HCT116 (cell line): ENCODE measurements at regions not wholly inside any gene's neighbourhood (a gene's known extent, or its start where the extent isn't known, plus 50 kb on each side); places are given as distances from the start of the nearest gene placed in this dataset.

Source experiments
- ATAC-seq: fragments of 200-7000 bp; cut with Tn5 transposase; 2 replicates; pipeline ENCODE4 v1.9.1; 2020; ENCODE audit warnings: mild to moderate bottlenecking, moderate library complexity
- BruUV-seq: library from RNA; stranded (reverse); fragments of 400-500 nt; replicated peaks from 2 replicates; lab custom pipeline; 2021; lab: Mats Ljungman, UMichigan
- CTCF ChIA-PET: fragments of 300-600 bp; sonication (Branson Sonifier 250); formaldehyde crosslinking; loops from one replicate; lab custom pipeline; 2021; ENCODE audit warnings: antibody characterized with exemption; lab: Charles Lee
- POLR2A ChIA-PET: fragments of 300-600, 350-600 bp; sonication (Branson Sonifier 250); formaldehyde crosslinking; loops from one replicate; lab custom pipeline; 2021; ENCODE audit warnings: antibody characterized with exemption; lab: Charles Lee
- RAD21 ChIA-PET, 2 experiments: fragments of 300-600 bp; sonication (Branson Sonifier 250); formaldehyde crosslinking; loops; one replicate each; lab custom pipeline; 2023; ENCODE audit warnings: low total read pairs in 2 of 2; ENCODE audit not compliant: uncharacterized antibody in 2 of 2, unreplicated experiment in 2 of 2, low non-redundant PET in 1 of 2; lab: Charles Lee
- DNase-seq: peaks from one replicate; pipeline ENCODE4 v3.0.0-alpha.2; 2010; ENCODE audit warnings: low read depth, low spot score
- H2AFZ ChIP-seq: fragments of 200-600 bp; shearing (Covaris generic), sonication (generic); 2 replicates; pipeline ENCODE4 v1.6.1; 2017; ENCODE audit warnings: low read depth, mixed run types, mixed read lengths, antibody characterized with exemption, low read length; ENCODE audit not compliant: poor library complexity, severe bottlenecking
- H3K27ac ChIP-seq: 2 replicates; pipeline ENCODE4 v1.5.1; 2012; ENCODE audit warnings: low read depth, low read length
- H3K27me3 ChIP-seq: fragments of 200-600 bp; sonication (generic); 2 replicates; pipeline ENCODE4 v1.6.1; 2016; ENCODE audit warnings: mixed run types, low read length, mixed read lengths; ENCODE audit not compliant: insufficient read depth
- H3K36me3 ChIP-seq, 2 experiments: fragments of 200-500 bp in 1 of 2; fragments of 200-600 bp in 1 of 2; sonication (Bioruptor generic) in 1 of 2; sonication (generic) in 1 of 2; 2 replicates each; pipeline versions ENCODE4 v1.5.1 to v1.6.1; 2014 to 2016; ENCODE audit warnings: low read length in 2 of 2, inconsistent platforms in 1 of 2, mixed read lengths in 1 of 2, mixed run types in 1 of 2; ENCODE audit not compliant: insufficient read depth in 2 of 2, control insufficient read depth in 1 of 2
- H3K4me1 ChIP-seq, 2 experiments: fragments of 200-600 bp in 1 of 2; sonication (generic) in 1 of 2; 2 replicates each; pipeline versions ENCODE4 v1.5.1 to v1.6.1; 2012 to 2017; ENCODE audit warnings: low read length in 2 of 2, inconsistent platforms in 1 of 2, mild to moderate bottlenecking in 1 of 2, mixed read lengths in 1 of 2, mixed run types in 1 of 2, moderate library complexity in 1 of 2; ENCODE audit not compliant: insufficient read depth in 2 of 2, control insufficient read depth in 1 of 2
- H3K4me2 ChIP-seq: fragments of 200-600 bp; sonication (generic); 2 replicates; pipeline ENCODE4 v1.6.1; 2017; ENCODE audit warnings: mixed run types, low read length, mixed read lengths
- H3K4me3 ChIP-seq, 2 experiments: fragments of 200-600 bp in 1 of 2; sonication (generic) in 1 of 2; replicated peaks in 1 of 2; 2 replicates each; pipeline ENCODE4 v1.5.1; 2011 to 2016; ENCODE audit warnings: low read length in 2 of 2, control low read depth in 1 of 2, low read depth in 1 of 2, mild to moderate bottlenecking in 1 of 2, mixed read lengths in 1 of 2, mixed run types in 1 of 2
- H3K79me2 ChIP-seq: fragments of 200-600 bp; sonication (generic); 2 replicates; pipeline ENCODE4 v1.6.1; 2017; ENCODE audit warnings: mild to moderate bottlenecking, mixed run types, low read length, moderate library complexity, mixed read lengths; ENCODE audit not compliant: insufficient read depth
- H3K9ac ChIP-seq: fragments of 200-600 bp; sonication (generic); 2 replicates; pipeline ENCODE4 v1.6.1; 2016; ENCODE audit warnings: low read length, mixed read lengths
- H3K9me2 ChIP-seq: fragments of 200-600 bp; sonication (generic), shearing (Covaris generic); 2 replicates; pipeline ENCODE4 v1.6.1; 2017; ENCODE audit warnings: mixed run types, mild to moderate bottlenecking, moderate library complexity; ENCODE audit not compliant: insufficient read depth
- H3K9me3 ChIP-seq, 2 experiments: fragments of 200-500 bp in 1 of 2; fragments of 200-600 bp in 1 of 2; sonication (Bioruptor generic) in 1 of 2; sonication (generic) in 1 of 2; 2 replicates each; pipeline ENCODE4 v1.6.1; 2014 to 2017; ENCODE audit warnings: low read length in 2 of 2, mixed read lengths in 2 of 2, inconsistent platforms in 1 of 2, low read depth in 1 of 2, mild to moderate bottlenecking in 1 of 2, mixed run types in 1 of 2, moderate library complexity in 1 of 2; ENCODE audit not compliant: control insufficient read depth in 1 of 2, insufficient read depth in 1 of 2
- H4K20me1 ChIP-seq: fragments of 200-600 bp; sonication (generic), shearing (Covaris generic); 2 replicates; pipeline ENCODE4 v1.6.1; 2017; ENCODE audit warnings: mixed run types, mild to moderate bottlenecking, moderate library complexity; ENCODE audit not compliant: insufficient read depth
- CBX3 ChIP-seq: IDR thresholded peaks from 2 replicates; pipeline ENCODE4 v1.6.1; 2012; ENCODE audit warnings: low read depth
- CEBPB ChIP-seq: IDR thresholded peaks from 2 replicates; pipeline ENCODE4 v1.6.1; 2012; ENCODE audit warnings: low read depth
- EGR1 ChIP-seq: IDR thresholded peaks from 2 replicates; pipeline ENCODE4 v1.6.1; 2012; ENCODE audit warnings: low read depth
- ELF1 ChIP-seq: IDR thresholded peaks from 2 replicates; pipeline ENCODE4 v1.6.1; 2012; ENCODE audit warnings: low read depth, borderline replicate concordance
- RAD21 ChIP-seq: IDR thresholded peaks from 2 replicates; pipeline ENCODE4 v1.6.1; 2012; ENCODE audit warnings: low read depth, mild to moderate bottlenecking
- SIN3A ChIP-seq: IDR thresholded peaks from 2 replicates; pipeline ENCODE4 v1.6.1; 2012; ENCODE audit warnings: low read depth
- SRF ChIP-seq: IDR thresholded peaks from 2 replicates; pipeline ENCODE4 v1.6.1; 2012; ENCODE audit warnings: low read depth
- TCF7L2 ChIP-seq: IDR thresholded peaks from 2 replicates; pipeline ENCODE4 v1.7.0; 2011; ENCODE audit warnings: borderline replicate concordance, inconsistent platforms; ENCODE audit not compliant: insufficient read depth, insufficient read length; ENCODE audit errors: extremely low read depth
- YY1 ChIP-seq: IDR thresholded peaks from 2 replicates; pipeline ENCODE4 v1.6.1; 2011; ENCODE audit warnings: low read length, low read depth, moderate library complexity, mild to moderate bottlenecking; ENCODE audit not compliant: insufficient replicate concordance; ENCODE audit errors: extremely low read depth
- intact Hi-C: fragments of 100-400 bp; cut with micrococcal nuclease; formaldehyde crosslinking; loops from 2 replicates; pipeline ENCODE4 v1.10.0; 2022
- TF ChIP-seq, protein P1 (sequence below): IDR thresholded peaks from 2 replicates; pipeline ENCODE4 v1.6.1; 2012; ENCODE audit warnings: low read depth
- TF ChIP-seq, protein P2 (sequence below): IDR thresholded peaks from 2 replicates; pipeline ENCODE4 v1.6.1; 2012

DNA sequence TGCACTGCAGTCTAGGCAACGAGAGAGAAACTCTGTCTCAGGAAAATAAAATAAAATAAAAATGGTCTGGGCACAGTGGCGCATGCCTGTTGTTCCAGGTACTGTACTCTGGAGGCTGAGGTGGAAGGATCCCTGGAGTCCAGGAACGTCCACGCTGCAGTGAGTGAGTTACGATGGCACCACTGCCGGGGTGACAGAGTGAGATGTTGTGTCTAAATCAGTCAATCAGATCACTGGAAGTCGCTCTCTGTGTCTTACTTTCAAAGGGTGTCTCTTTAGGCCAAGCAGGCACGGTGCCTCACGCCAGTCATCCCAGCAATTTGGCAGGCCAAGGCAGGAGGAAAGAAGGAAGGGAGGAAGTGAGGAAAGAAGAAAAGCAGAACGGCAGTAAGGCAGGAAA, 112.2 kb upstream of the ANKRD30BL start:
- DNase-seq = no peak
- H3K4me3 ChIP-seq = no peak overlapping the region
- intact Hi-C loops = no loop called here
- H3K4me2 ChIP-seq = no peak overlapping the region
- no peak overlapping the region for H3K9ac ChIP-seq
- TF ChIP-seq CEBPB (no peak), TCF7L2 (no peak), SIN3A (no peak), CBX3 (no peak), ELF1 (no peak), SRF (no peak), EGR1 (no peak), RAD21 (no peak), YY1 (no peak)
- TF ChIP-seq, protein P1, sequence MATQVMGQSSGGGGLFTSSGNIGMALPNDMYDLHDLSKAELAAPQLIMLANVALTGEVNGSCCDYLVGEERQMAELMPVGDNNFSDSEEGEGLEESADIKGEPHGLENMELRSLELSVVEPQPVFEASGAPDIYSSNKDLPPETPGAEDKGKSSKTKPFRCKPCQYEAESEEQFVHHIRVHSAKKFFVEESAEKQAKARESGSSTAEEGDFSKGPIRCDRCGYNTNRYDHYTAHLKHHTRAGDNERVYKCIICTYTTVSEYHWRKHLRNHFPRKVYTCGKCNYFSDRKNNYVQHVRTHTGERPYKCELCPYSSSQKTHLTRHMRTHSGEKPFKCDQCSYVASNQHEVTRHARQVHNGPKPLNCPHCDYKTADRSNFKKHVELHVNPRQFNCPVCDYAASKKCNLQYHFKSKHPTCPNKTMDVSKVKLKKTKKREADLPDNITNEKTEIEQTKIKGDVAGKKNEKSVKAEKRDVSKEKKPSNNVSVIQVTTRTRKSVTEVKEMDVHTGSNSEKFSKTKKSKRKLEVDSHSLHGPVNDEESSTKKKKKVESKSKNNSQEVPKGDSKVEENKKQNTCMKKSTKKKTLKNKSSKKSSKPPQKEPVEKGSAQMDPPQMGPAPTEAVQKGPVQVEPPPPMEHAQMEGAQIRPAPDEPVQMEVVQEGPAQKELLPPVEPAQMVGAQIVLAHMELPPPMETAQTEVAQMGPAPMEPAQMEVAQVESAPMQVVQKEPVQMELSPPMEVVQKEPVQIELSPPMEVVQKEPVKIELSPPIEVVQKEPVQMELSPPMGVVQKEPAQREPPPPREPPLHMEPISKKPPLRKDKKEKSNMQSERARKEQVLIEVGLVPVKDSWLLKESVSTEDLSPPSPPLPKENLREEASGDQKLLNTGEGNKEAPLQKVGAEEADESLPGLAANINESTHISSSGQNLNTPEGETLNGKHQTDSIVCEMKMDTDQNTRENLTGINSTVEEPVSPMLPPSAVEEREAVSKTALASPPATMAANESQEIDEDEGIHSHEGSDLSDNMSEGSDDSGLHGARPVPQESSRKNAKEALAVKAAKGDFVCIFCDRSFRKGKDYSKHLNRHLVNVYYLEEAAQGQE = no peak
- TF ChIP-seq, protein P2, sequence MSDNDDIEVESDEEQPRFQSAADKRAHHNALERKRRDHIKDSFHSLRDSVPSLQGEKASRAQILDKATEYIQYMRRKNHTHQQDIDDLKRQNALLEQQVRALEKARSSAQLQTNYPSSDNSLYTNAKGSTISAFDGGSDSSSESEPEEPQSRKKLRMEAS = no peak
- TF ChIP-seq, all 23 proteins: peak for 0
- Histone ChIP-seq H3K27me3 (peaks cover 13% of the 10 kb centered on the region), H3K4me1 (no peaks in the 10 kb centered on the region), H3K27ac (no peak overlapping the region), H3K9me3 (no peaks in the 10 kb centered on the region; a peak in 1 of 4 replicates), H3K79me2 (no peaks in the 10 kb centered on the region), H2AFZ (no peak overlapping the region), H3K9me2 (no peaks in the 10 kb centered on the region), H4K20me1 (no peaks in the 10 kb centered on the region), H3K36me3 (no peaks in the 10 kb centered on the region)
- RAD21 ChIA-PET = no interaction called here
- CTCF ChIA-PET = no interaction called here
- no TSS peak for BruUV-seq
- ATAC-seq = no peak
- POLR2A ChIA-PET = no interaction called here
